ENCODE measurements at regions not wholly inside any gene's neighbourhood (a gene's known extent, or its start where the extent isn't known, plus 50 kb on each side); places are given as distances from the start of the nearest gene placed in this dataset.
"Not testable (repeated sequence)": the region's sequence is repeated elsewhere in the genome, so short reads cannot be mapped to it uniquely, and the experiment has no call there.

DNA sequence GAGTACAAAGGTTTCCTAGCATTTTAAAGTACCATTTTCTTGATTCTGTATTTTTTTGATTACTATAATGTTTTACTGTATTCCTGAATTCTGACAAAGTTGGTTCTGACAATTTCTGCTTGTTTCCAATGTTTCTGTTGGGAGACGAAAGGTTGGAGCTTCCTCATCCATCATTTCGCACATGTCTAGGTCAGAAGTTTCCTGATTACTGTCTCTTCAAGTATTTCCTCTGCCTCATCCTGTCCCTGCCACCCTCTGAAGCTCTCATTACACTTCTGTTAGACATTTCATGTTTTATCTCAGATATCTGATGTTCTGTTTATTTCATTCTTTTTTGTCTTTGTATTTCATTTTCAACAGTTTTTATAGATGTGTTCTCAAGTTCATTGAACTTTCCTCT, 895.8 kb downstream of the TSN start:
- no peak for DNase-seq (ENCODE audit: low spot score)

GRCh38 chr2:122651780-122652179, 896.3 kb downstream of the TSN start:
- no peak for DNase-seq (ENCODE audit: low spot score)

GRCh38 chr2:122652670-122653069, 897.2 kb downstream of the TSN start:
- DNase-seq (ENCODE audit: low spot score) = no peak

GRCh38 chr2:122656403-122656802, 901.0 kb downstream of the TSN start:
- DNase-seq (ENCODE audit: low spot score) = no peak

DNA sequence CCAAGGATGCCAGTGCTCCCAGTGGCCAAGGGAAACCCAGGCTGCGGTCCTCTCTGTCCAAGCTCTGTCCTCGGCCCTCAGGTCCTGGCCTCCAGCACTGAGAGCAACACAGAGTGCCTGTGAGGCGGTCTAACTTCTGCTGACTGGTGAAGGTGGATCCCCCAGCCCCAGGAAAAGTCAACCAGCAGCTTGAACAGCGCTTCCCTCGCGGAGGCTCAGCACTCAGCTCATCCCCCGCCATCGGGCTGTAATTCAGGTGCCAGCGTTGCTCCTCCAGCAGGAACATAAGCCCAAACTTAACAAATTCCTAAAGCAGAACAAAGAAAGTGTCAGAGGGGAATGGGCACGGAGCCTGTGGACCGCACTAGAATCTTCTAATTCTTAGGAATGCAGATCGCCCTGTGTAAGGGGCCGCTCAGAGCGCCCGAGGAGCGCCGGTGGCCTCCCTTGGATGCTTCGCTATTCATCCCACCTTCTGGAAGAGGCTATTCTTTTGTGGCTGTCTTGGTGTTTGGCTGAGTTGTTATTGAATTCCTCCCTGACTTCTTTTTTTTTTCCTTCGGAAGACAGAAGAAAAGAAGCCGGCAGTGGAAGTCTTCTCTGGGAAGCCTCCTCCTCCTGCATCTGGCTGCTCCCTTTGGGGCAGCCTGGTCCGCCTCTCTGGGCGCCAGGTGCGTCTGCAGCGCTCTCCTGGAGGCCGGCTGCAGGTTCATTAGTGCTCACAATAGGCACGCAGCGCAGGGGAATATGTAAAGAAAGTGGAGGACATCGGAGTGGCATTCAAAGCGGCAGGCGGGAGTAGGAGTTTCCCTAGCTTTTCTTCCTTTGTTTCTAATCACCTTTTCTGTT, 905.6 kb downstream of the TSN start:
- no peak for DNase-seq (ENCODE audit: low spot score)

GRCh38 chr2:122663620-122664019, 908.2 kb downstream of the TSN start:
- DNase-seq (ENCODE audit: low spot score) = no peak

GRCh38 chr2:122669627-122670026, 914.2 kb downstream of the TSN start:
- DNase-seq (ENCODE audit: low spot score) = no peak

GRCh38 chr2:122670897-122671296, 915.4 kb downstream of the TSN start:
- no peak for DNase-seq (ENCODE audit: low spot score)

GRCh38 chr2:122680662-122681061, 925.2 kb downstream of the TSN start:
- no peak for DNase-seq (ENCODE audit: low spot score)

DNA sequence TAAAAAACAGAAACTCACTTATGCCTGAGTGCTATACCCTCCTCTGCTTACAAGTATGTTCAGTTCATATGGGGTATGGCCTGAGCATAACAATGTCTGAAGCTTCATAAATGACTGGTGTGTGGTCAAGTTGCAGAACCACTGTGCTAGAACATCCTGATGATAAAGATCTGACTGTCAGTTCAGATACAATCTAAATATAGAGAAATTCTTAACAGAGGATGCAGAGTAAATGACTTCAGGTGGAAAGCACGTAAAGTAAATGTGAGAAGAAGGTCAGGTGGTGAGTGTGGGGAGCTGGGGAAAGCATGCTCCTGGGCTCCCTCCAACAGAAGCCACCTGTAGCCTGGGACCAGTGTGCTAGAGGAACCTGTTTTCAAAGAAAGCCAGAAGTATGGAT, 926.2 kb downstream of the TSN start:
- no peak for DNase-seq (ENCODE audit: low spot score)

- DNase-seq (ENCODE audit: low spot score) = no peak
Observed at GRCh38 chr2:122682356-122682755, 926.9 kb downstream of the TSN start.

- DNase-seq (ENCODE audit: low spot score) = no peak
Observed at GRCh38 chr2:122683018-122683417, 927.6 kb downstream of the TSN start.

- DNase-seq (ENCODE audit: low spot score) = no peak
Observed at GRCh38 chr2:122692400-122693083, 937.1 kb downstream of the TSN start.

DNA sequence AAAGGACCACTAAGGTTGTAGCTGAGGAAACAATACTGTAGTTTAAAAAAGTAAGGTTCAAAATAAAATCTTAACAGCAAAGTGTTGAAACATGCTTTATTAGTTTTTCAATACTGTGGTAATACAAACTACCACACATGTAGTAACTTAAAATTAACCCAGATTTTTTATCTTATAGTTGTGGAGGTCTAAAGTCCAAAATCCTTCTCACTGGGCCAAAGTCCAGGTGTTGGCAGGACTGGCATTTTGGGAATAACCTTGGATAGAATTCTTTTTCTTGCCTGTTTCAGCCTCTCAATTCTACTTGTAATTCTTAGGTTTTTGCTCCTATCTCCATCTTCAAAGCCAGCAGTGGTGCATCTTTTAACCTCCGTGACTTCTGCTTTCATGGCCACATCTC, 942.0 kb downstream of the TSN start:
- DNase-seq (ENCODE audit: low spot score) = no peak

DNA sequence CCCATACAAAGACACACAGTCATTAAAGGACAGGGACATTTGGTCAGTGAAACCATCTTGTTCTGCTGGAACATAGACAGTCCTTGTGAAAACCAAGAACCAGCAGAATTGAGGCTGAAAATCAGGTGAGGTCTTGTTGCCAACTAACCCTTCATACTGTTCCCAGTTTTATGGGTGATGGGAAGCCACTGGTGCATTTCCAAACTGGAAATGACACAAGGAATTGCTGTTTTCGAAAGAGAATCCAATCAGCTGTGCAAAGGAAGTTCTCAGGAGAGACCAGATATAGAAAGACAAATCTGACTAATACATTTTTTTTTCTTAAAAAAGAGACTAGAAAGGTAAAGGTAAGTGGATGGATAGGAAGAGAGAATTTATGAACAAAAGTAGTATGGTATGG, 948.2 kb downstream of the TSN start:
- DNase-seq (ENCODE audit: low spot score) = no peak

GRCh38 chr2:122704109-122704563, 948.7 kb downstream of the TSN start:
- DNase-seq (ENCODE audit: low spot score) = no peak

GRCh38 chr2:122705746-122706145, 950.3 kb downstream of the TSN start:
- DNase-seq (ENCODE audit: low spot score) = no peak

DNA sequence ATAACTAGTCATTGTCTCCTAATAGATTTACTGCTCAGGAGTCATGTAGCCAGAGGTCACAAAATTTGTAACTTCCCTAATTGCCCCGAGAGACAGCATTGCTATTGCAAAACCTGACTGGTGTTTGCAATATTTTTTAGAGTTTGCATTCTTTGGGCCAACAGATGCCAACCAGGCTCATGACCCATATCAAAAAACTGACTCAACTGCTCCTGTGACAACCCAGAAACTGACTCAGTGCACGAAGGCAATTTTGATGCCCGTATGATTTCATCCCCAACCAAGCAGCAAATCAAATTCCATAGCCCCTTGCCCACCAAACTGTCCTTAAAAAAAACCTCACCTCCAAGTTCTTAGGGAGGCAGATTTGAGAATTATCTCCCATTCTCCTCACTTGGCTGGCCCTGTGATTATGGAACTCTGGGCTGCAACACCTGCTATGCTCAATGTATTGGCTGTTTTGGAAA, 951.3 kb downstream of the TSN start:
- DNase-seq (ENCODE audit: low spot score) = no peak

DNA sequence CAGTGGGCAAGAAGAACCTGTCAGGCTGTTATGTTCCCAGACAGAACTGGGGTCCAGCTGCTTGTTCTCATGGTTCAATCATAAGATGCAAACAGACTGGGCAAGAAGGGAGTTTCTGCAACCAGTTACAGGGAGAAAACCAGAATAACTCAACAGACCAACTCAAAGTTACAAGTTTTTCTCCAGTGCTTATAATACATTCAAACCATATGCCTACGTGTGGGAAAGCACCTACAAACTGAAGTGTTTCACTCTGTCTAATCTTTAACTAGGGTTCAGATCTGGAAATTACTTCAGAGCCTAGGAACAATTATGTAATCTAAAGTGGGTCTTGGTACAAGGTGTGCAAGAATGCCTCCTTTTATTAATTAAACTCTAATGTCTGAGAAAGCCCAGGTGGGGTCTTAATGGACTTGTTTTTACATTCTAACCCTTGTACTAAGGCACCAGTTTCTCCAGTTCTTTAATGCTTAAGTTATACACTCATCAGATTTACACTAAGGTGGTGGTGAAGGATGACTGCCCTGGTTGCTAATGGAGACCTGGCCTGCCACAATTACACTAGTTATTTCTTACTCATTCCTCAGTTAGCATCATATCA, 951.9 kb downstream of the TSN start:
- no peak for DNase-seq (ENCODE audit: low spot score)

DNA sequence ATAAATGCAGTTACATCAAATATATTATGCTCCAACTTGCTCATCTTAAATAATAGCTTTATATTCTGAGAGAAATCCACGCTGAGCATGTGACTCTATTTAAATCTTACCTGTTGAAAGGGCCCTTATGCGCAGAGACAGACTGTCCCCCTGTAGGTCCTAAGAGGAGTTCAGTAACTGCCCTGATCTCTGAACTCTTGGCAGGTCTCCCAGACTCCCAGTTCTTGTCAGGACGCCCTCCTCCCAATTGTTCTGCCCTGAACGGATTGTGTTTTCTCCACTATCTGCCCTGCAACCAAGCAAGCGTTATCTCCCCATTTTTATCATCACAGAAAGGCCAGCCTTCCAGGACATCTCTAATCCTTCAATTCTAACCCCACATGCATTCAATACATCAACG, 954.6 kb downstream of the TSN start:
- DNase-seq (ENCODE audit: low spot score) = no peak

GRCh38 chr2:122713800-122714199, 958.3 kb downstream of the TSN start:
- DNase-seq (ENCODE audit: low spot score) = no peak

- DNase-seq (ENCODE audit: low spot score) = not testable (repeated sequence)
Observed at GRCh38 chr2:122720822-122721221, 965.4 kb downstream of the TSN start.

All from NAMALWA (cell line).